ENCODE measurements at regions not wholly inside any gene's neighbourhood (a gene's known extent, or its start where the extent isn't known, plus 50 kb on each side); places are given as distances from the start of the nearest gene placed in this dataset.

GRCh38 chr6:166106076-166106686, 61.5 kb downstream of the TBXT start:
- no peak overlapping the region for H3K4me3 ChIP-seq (ENCODE audit: low read depth, low read length)

- no peak overlapping the region for H3K4me3 ChIP-seq (ENCODE audit: low read depth, low read length)
Measured at GRCh38 chr6:166105341-166106075, 62.1 kb downstream of the TBXT start.

GRCh38 chr6:166104872-166105271, 62.8 kb downstream of the TBXT start:
- H3K4me3 ChIP-seq (ENCODE audit: low read depth, low read length), result no peak overlapping the region

GRCh38 chr6:166104107-166104506, 63.5 kb downstream of the TBXT start:
- H3K4me3 ChIP-seq (ENCODE audit: low read depth, low read length), result no peak overlapping the region

- H3K4me3 ChIP-seq (ENCODE audit: low read depth, low read length), result no peak overlapping the region
Measured at GRCh38 chr6:166101819-166102419, 65.7 kb downstream of the TBXT start.

- peak overlapping the region; percentile 27 for H3K4me3 ChIP-seq (ENCODE audit: low read depth, low read length)
Measured at GRCh38 chr6:166097914-166098522, 69.6 kb downstream of the TBXT start.

- no peak overlapping the region for H3K4me3 ChIP-seq (ENCODE audit: low read depth, low read length)
Measured at GRCh38 chr6:166087852-166088251, 79.8 kb downstream of the TBXT start.

GRCh38 chr6:166087246-166087645, 80.4 kb downstream of the TBXT start:
- H3K4me3 ChIP-seq (ENCODE audit: low read depth, low read length), result no peak overlapping the region

- H3K4me3 ChIP-seq (ENCODE audit: low read depth, low read length), result no peak overlapping the region
Measured at GRCh38 chr6:166085500-166085899, 82.2 kb downstream of the TBXT start.

- H3K4me3 ChIP-seq (ENCODE audit: low read depth, low read length), result no peak overlapping the region
Measured at GRCh38 chr6:166084951-166085350, 82.7 kb downstream of the TBXT start.

GRCh38 chr6:166079841-166080240, 87.8 kb downstream of the TBXT start:
- H3K4me3 ChIP-seq (ENCODE audit: low read depth, low read length), result no peak overlapping the region

GRCh38 chr6:166078294-166078693, 89.4 kb downstream of the TBXT start:
- no peak overlapping the region for H3K4me3 ChIP-seq (ENCODE audit: low read depth, low read length)

GRCh38 chr6:166076625-166077024, 91.0 kb downstream of the TBXT start:
- no peak overlapping the region for H3K4me3 ChIP-seq (ENCODE audit: low read depth, low read length)

- H3K4me3 ChIP-seq (ENCODE audit: low read depth, low read length), result no peak overlapping the region
Measured at GRCh38 chr6:166075925-166076324, 91.7 kb downstream of the TBXT start.

GRCh38 chr6:166075186-166075585, 92.5 kb downstream of the TBXT start:
- H3K4me3 ChIP-seq (ENCODE audit: low read depth, low read length), result no peak overlapping the region

- no peak overlapping the region for H3K4me3 ChIP-seq (ENCODE audit: low read depth, low read length)
Measured at GRCh38 chr6:166073082-166073481, 94.6 kb downstream of the TBXT start.

GRCh38 chr6:166068768-166069167, 98.9 kb downstream of the TBXT start:
- no peak overlapping the region for H3K4me3 ChIP-seq (ENCODE audit: low read depth, low read length)

GRCh38 chr6:166058064-166058739, 109.4 kb downstream of the TBXT start:
- no peak overlapping the region for H3K4me3 ChIP-seq (ENCODE audit: low read depth, low read length)

- no peak overlapping the region for H3K4me3 ChIP-seq (ENCODE audit: low read depth, low read length)
Measured at GRCh38 chr6:166057431-166057830, 110.2 kb downstream of the TBXT start.

GRCh38 chr6:166056637-166057036, 111.0 kb downstream of the TBXT start:
- H3K4me3 ChIP-seq (ENCODE audit: low read depth, low read length), result no peak overlapping the region

- no peak overlapping the region for H3K4me3 ChIP-seq (ENCODE audit: low read depth, low read length)
Measured at GRCh38 chr6:166055801-166056200, 111.8 kb downstream of the TBXT start.
